Astrocyte (in vitro differentiated cells and primary cell): ENCODE measurements at regions not wholly inside any gene's neighbourhood (a gene's known extent, or its start where the extent isn't known, plus 50 kb on each side); places are given as distances from the start of the nearest gene placed in this dataset.

Source experiments
- DNase-seq: peaks from one replicate; pipeline ENCODE4 v3.0.0-alpha.2; 2010; ENCODE audit warnings: low read depth
- FAIRE-seq: peaks from 2 replicates; lab custom pipeline; 2011; peaks lifted over from hg19 to GRCh38; lab: Jason Lieb, UNC
- H2AFZ ChIP-seq: 2 replicates; pipeline ENCODE4 v1.6.0; 2012; ENCODE audit warnings: low read depth, low read length, inconsistent platforms
- H3K27ac ChIP-seq: 2 replicates; pipeline ENCODE4 v1.5.1; 2011; ENCODE audit warnings: low read depth, low read length, inconsistent platforms
- H3K27me3 ChIP-seq: 2 replicates; pipeline ENCODE4 v1.6.0; 2011; ENCODE audit warnings: low read length, inconsistent platforms; ENCODE audit not compliant: insufficient read depth
- H3K36me3 ChIP-seq: 2 replicates; pipeline ENCODE4 v1.5.1; 2011; ENCODE audit warnings: low read length, inconsistent platforms; ENCODE audit not compliant: insufficient read depth
- H3K4me1 ChIP-seq: 2 replicates; pipeline ENCODE4 v1.5.1; 2011; ENCODE audit warnings: low read length, inconsistent platforms; ENCODE audit not compliant: insufficient read depth
- H3K4me2 ChIP-seq: 2 replicates; pipeline ENCODE4 v1.6.0; 2012; ENCODE audit warnings: low read length, inconsistent platforms
- H3K4me3 ChIP-seq: 2 replicates; pipeline ENCODE4 v1.5.1; 2011; ENCODE audit warnings: low read depth, mild to moderate bottlenecking, low read length, inconsistent platforms; ENCODE audit not compliant: insufficient read depth
- H3K79me2 ChIP-seq: 2 replicates; pipeline ENCODE4 v1.6.0; 2012; ENCODE audit warnings: mild to moderate bottlenecking, low read length, inconsistent platforms; ENCODE audit not compliant: insufficient read depth
- H3K9ac ChIP-seq: 2 replicates; pipeline ENCODE4 v1.6.0; 2012; ENCODE audit warnings: mild to moderate bottlenecking, low read length, inconsistent platforms
- H3K9me3 ChIP-seq: 2 replicates; pipeline ENCODE4 v1.5.1; 2012; ENCODE audit warnings: low read depth, mild to moderate bottlenecking, low read length, inconsistent platforms; ENCODE audit not compliant: insufficient read depth
- H4K20me1 ChIP-seq: 2 replicates; pipeline ENCODE4 v1.6.0; 2012; ENCODE audit warnings: low read length, inconsistent platforms; ENCODE audit not compliant: insufficient read depth
- H3K27ac Mint-ChIP-seq: one replicate; pipeline ENCODE4 v1.8.0; 2021; ENCODE audit warnings: mild to moderate bottlenecking, mixed read lengths; ENCODE audit not compliant: unreplicated experiment
- H3K27me3 Mint-ChIP-seq: one replicate; pipeline ENCODE4 v1.8.0; 2021; ENCODE audit warnings: low read depth, mixed read lengths; ENCODE audit not compliant: unreplicated experiment
- H3K36me3 Mint-ChIP-seq: one replicate; pipeline ENCODE4 v1.8.0; 2021; ENCODE audit warnings: low read depth, mixed read lengths; ENCODE audit not compliant: unreplicated experiment
- H3K4me1 Mint-ChIP-seq: one replicate; pipeline ENCODE4 v1.8.0; 2021; ENCODE audit warnings: low read depth, mixed read lengths; ENCODE audit not compliant: unreplicated experiment
- H3K4me3 Mint-ChIP-seq: one replicate; pipeline ENCODE4 v1.8.0; 2021; ENCODE audit warnings: mild to moderate bottlenecking, moderate library complexity, mixed read lengths; ENCODE audit not compliant: unreplicated experiment
- H3K9me3 Mint-ChIP-seq: one replicate; pipeline ENCODE4 v1.8.0; 2021; ENCODE audit warnings: mild to moderate bottlenecking, mixed read lengths; ENCODE audit not compliant: unreplicated experiment
- EZH2 ChIP-seq: IDR thresholded peaks from 2 replicates; pipeline ENCODE4 v1.6.1; 2012; ENCODE audit warnings: mild to moderate bottlenecking, low read length, inconsistent platforms; ENCODE audit not compliant: insufficient read depth
- TF ChIP-seq, protein P1 (sequence below): IDR thresholded peaks from 2 replicates; pipeline ENCODE4 v1.5.1; 2011; ENCODE audit warnings: low read depth, mild to moderate bottlenecking, inconsistent platforms, low read length, moderate library complexity; ENCODE audit not compliant: insufficient read depth

DNA sequence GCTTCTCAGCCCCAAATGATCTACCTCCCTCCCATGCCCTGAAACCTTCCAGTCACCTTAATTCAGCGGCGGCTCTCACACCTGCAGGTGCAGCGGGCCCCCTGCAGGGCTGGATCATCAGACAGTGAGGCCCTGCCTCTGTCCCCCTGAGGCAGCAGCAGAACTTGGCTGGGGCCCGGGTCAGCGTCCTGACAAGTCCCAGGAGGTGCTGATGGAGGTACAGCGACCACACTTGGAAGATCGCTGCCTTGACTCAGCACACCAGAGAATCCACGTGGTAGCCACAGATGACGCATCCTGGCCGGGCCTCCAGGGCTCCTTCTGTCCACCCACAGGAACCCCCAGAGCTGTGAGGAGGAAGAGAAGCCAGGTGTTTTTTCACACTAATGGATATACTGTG, 116.4 kb upstream of the THBS2 start:
- H3K4me2 ChIP-seq: no peak overlapping the region
- Mint-ChIP-seq H3K36me3 (no peaks in the 10 kb centered on the region), H3K9me3 (peaks cover 13% of the 10 kb centered on the region), H3K27me3 (peaks cover 2% of the 10 kb centered on the region), H3K4me1 (peaks cover 2% of the 10 kb centered on the region), H3K27ac (no peak overlapping the region), H3K4me3 (no peak overlapping the region)
- no peak overlapping the region for H2AFZ ChIP-seq
- H3K4me1 ChIP-seq: no peaks in the 10 kb centered on the region
- no peaks in the 10 kb centered on the region for H3K27me3 ChIP-seq
- H3K36me3 ChIP-seq: no peaks in the 10 kb centered on the region
- H3K9ac ChIP-seq: no peak overlapping the region
- no peak overlapping the region for H3K27ac ChIP-seq
- no peak overlapping the region for H3K4me3 ChIP-seq
- peaks cover 26% of the 10 kb centered on the region for H3K9me3 ChIP-seq
- no peaks in the 10 kb centered on the region for H4K20me1 ChIP-seq
- FAIRE-seq (no peak), DNase-seq (peak; percentile 71)
- TF ChIP-seq, protein P1, sequence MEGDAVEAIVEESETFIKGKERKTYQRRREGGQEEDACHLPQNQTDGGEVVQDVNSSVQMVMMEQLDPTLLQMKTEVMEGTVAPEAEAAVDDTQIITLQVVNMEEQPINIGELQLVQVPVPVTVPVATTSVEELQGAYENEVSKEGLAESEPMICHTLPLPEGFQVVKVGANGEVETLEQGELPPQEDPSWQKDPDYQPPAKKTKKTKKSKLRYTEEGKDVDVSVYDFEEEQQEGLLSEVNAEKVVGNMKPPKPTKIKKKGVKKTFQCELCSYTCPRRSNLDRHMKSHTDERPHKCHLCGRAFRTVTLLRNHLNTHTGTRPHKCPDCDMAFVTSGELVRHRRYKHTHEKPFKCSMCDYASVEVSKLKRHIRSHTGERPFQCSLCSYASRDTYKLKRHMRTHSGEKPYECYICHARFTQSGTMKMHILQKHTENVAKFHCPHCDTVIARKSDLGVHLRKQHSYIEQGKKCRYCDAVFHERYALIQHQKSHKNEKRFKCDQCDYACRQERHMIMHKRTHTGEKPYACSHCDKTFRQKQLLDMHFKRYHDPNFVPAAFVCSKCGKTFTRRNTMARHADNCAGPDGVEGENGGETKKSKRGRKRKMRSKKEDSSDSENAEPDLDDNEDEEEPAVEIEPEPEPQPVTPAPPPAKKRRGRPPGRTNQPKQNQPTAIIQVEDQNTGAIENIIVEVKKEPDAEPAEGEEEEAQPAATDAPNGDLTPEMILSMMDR: no peak
- TF ChIP-seq EZH2: no peak
- H3K79me2 ChIP-seq: no peaks in the 10 kb centered on the region

DNA sequence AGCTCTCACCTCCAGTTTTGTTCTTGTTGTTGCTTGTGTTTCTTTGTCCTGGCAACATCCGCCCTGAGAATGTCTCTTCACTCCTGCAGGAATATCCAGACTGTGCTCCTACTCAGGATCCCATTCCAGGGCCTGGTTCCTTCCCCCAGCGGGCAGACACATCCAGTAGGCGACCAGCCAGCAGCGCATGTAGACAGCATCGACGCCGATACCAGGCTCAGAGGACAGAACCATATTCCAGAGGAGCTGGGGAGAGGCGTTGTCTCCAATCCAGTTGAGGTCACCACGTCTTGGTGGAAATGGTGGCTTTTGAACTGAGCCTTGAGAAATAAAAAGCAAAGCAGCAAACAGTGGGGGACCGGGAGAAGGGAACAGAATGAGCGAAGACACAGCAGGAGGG, 114.6 kb upstream of the THBS2 start:
- Mint-ChIP-seq H3K36me3 (no peaks in the 10 kb centered on the region), H3K9me3 (peaks cover 8% of the 10 kb centered on the region), H3K27me3 (peaks cover 2% of the 10 kb centered on the region), H3K4me3 (no peak overlapping the region), H3K27ac (no peak overlapping the region), H3K4me1 (peaks cover 2% of the 10 kb centered on the region)
- no peak overlapping the region for H3K4me2 ChIP-seq
- no peaks in the 10 kb centered on the region for H3K79me2 ChIP-seq
- H3K36me3 ChIP-seq: no peaks in the 10 kb centered on the region
- H3K4me3 ChIP-seq: no peak overlapping the region
- no peak for FAIRE-seq
- H3K27me3 ChIP-seq: no peaks in the 10 kb centered on the region
- no peak overlapping the region for H3K9ac ChIP-seq
- H2AFZ ChIP-seq: no peak overlapping the region
- no peak overlapping the region for H3K27ac ChIP-seq
- H4K20me1 ChIP-seq: no peaks in the 10 kb centered on the region
- H3K9me3 ChIP-seq: peaks cover 26% of the 10 kb centered on the region
- H3K4me1 ChIP-seq: no peaks in the 10 kb centered on the region
- no peak for DNase-seq
- TF ChIP-seq, protein P1: no peak
- no peak for TF ChIP-seq EZH2

DNA sequence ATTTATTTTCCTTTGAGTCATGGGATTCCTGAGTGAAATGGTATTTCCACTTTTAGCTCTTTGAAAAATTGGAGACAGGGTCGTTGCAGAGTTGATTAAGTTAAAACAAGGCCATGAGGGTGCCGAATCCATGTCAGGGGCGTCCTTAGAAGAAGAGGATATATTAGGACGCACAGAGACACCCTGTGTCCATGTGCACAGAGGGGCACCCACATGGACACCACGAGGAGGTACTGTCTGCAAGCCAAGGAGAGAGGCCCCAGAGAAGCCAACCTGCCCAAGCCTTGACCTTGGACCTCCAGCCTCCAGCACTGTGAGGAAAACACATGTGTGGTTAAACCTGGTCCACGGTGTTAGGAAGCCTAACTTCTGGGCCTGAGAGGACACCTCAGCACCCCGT, 113.9 kb upstream of the THBS2 start:
- H4K20me1 ChIP-seq: no peaks in the 10 kb centered on the region
- no peak overlapping the region for H3K4me3 Mint-ChIP-seq
- H3K9me3 Mint-ChIP-seq: peaks cover 8% of the 10 kb centered on the region
- no peaks in the 10 kb centered on the region for H3K79me2 ChIP-seq
- no peaks in the 10 kb centered on the region for H3K36me3 ChIP-seq
- H3K4me2 ChIP-seq: no peak overlapping the region
- H3K9me3 ChIP-seq: peaks cover 19% of the 10 kb centered on the region
- H3K36me3 Mint-ChIP-seq: no peaks in the 10 kb centered on the region
- H3K9ac ChIP-seq: no peak overlapping the region
- DNase-seq (no peak), FAIRE-seq (no peak)
- no peak for TF ChIP-seq EZH2
- TF ChIP-seq, protein P1: no peak
- H3K27ac ChIP-seq: no peak overlapping the region
- H3K27me3 ChIP-seq: no peaks in the 10 kb centered on the region
- no peak overlapping the region for H3K4me3 ChIP-seq
- peaks cover 2% of the 10 kb centered on the region for H3K4me1 Mint-ChIP-seq
- no peak overlapping the region for H2AFZ ChIP-seq
- no peaks in the 10 kb centered on the region for H3K4me1 ChIP-seq
- no peak overlapping the region for H3K27ac Mint-ChIP-seq
- H3K27me3 Mint-ChIP-seq: peaks cover 2% of the 10 kb centered on the region
